ENCODE measurements at regions not wholly inside any gene's neighbourhood (a gene's known extent, or its start where the extent isn't known, plus 50 kb on each side); places are given as distances from the start of the nearest gene placed in this dataset.

- TF ChIP-seq, protein P1, sequence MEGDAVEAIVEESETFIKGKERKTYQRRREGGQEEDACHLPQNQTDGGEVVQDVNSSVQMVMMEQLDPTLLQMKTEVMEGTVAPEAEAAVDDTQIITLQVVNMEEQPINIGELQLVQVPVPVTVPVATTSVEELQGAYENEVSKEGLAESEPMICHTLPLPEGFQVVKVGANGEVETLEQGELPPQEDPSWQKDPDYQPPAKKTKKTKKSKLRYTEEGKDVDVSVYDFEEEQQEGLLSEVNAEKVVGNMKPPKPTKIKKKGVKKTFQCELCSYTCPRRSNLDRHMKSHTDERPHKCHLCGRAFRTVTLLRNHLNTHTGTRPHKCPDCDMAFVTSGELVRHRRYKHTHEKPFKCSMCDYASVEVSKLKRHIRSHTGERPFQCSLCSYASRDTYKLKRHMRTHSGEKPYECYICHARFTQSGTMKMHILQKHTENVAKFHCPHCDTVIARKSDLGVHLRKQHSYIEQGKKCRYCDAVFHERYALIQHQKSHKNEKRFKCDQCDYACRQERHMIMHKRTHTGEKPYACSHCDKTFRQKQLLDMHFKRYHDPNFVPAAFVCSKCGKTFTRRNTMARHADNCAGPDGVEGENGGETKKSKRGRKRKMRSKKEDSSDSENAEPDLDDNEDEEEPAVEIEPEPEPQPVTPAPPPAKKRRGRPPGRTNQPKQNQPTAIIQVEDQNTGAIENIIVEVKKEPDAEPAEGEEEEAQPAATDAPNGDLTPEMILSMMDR (IDR thresholded peaks at IDR 0.05): no peak
- TF ChIP-seq POLR2A (IDR thresholded peaks at IDR 0.05) (no peak), POLR2AphosphoS5 (IDR thresholded peaks at IDR 0.05) (no peak)
Measured at GRCh38 chr10:104515678-104516199, 125.4 kb upstream of the SORCS3 start.

Data from prostate gland (tissue), 2 donors.